ENCODE measurements at regions not wholly inside any gene's neighbourhood (a gene's known extent, or its start where the extent isn't known, plus 50 kb on each side); places are given as distances from the start of the nearest gene placed in this dataset.

DNA sequence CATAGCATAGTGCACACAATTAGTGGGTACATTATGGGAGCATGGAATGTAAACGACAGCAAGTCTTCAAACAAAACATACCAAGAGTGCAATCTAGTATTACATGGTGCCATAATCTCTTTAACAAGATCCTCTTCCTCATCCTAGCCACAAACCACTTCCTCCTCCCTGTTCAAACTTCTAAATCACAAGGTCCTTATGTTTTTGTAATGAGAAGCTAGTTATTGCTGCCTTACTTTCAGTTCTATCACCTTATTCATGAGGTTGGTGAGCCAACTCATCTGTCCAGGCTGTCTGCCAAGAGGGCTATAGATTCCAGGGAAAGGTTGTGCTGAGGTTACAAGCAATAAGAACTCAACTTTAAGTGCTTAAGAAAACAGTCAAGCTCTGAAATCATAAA, 195.4 kb upstream of the ARHGAP20 start (continued):
- TF ChIP-seq, protein P1, sequence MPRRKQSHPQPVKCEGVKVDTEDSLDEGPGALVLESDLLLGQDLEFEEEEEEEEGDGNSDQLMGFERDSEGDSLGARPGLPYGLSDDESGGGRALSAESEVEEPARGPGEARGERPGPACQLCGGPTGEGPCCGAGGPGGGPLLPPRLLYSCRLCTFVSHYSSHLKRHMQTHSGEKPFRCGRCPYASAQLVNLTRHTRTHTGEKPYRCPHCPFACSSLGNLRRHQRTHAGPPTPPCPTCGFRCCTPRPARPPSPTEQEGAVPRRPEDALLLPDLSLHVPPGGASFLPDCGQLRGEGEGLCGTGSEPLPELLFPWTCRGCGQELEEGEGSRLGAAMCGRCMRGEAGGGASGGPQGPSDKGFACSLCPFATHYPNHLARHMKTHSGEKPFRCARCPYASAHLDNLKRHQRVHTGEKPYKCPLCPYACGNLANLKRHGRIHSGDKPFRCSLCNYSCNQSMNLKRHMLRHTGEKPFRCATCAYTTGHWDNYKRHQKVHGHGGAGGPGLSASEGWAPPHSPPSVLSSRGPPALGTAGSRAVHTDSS (tag by site-specific recombination; IDR thresholded peaks at IDR 0.05) = peak; percentile 91
- TF ChIP-seq ZNF266 (tag by site-specific recombination; IDR thresholded peaks at IDR 0.05; ENCODE audit: low read depth) (no peak), ZNF561 (tag by site-specific recombination; IDR thresholded peaks at IDR 0.05; ENCODE audit: borderline replicate concordance) (no peak), HOXC10 (CRISPR knock-in tag; IDR thresholded peaks at IDR 0.05) (no peak), REPIN1 (tag by site-specific recombination; IDR thresholded peaks at IDR 0.05; ENCODE audit: low read depth) (no peak), ZNF184 (tag by site-specific recombination; IDR thresholded peaks at IDR 0.05) (no peak), ZNF366 (tag by site-specific recombination; conservative IDR thresholded peaks at IDR 0.05) (0 out of 2 replicates have a peak, but pooled peaks have one; percentile 16), BCL11B (tag by site-specific recombination; IDR thresholded peaks at IDR 0.05; ENCODE audit: low read depth) (no peak), ZNF843 (tag by site-specific recombination; IDR thresholded peaks at IDR 0.05) (peak; percentile 69), OVOL3 (tag by site-specific recombination; IDR thresholded peaks at IDR 0.05) (0 out of 2 replicates have a peak, but pooled peaks have one; percentile 27), ZBTB21 (tag by site-specific recombination; IDR thresholded peaks at IDR 0.05) (peak; percentile 44; the same call in 1 of the 2 replicates), ZNF24 (tag by site-specific recombination; IDR thresholded peaks at IDR 0.05) (no peak), ZNF830 (tag by site-specific recombination; IDR thresholded peaks at IDR 0.05; ENCODE audit: low read depth) (no peak), ZNF747 (tag by site-specific recombination; IDR thresholded peaks at IDR 0.05) (no peak), YY2 (tag by site-specific recombination; IDR thresholded peaks at IDR 0.05) (no peak), ZNF146 (tag by site-specific recombination; IDR thresholded peaks at IDR 0.05) (no peak), ZNF658 (tag by site-specific recombination; IDR thresholded peaks at IDR 0.05) (no peak)
- TF ChIP-seq, protein P2, sequence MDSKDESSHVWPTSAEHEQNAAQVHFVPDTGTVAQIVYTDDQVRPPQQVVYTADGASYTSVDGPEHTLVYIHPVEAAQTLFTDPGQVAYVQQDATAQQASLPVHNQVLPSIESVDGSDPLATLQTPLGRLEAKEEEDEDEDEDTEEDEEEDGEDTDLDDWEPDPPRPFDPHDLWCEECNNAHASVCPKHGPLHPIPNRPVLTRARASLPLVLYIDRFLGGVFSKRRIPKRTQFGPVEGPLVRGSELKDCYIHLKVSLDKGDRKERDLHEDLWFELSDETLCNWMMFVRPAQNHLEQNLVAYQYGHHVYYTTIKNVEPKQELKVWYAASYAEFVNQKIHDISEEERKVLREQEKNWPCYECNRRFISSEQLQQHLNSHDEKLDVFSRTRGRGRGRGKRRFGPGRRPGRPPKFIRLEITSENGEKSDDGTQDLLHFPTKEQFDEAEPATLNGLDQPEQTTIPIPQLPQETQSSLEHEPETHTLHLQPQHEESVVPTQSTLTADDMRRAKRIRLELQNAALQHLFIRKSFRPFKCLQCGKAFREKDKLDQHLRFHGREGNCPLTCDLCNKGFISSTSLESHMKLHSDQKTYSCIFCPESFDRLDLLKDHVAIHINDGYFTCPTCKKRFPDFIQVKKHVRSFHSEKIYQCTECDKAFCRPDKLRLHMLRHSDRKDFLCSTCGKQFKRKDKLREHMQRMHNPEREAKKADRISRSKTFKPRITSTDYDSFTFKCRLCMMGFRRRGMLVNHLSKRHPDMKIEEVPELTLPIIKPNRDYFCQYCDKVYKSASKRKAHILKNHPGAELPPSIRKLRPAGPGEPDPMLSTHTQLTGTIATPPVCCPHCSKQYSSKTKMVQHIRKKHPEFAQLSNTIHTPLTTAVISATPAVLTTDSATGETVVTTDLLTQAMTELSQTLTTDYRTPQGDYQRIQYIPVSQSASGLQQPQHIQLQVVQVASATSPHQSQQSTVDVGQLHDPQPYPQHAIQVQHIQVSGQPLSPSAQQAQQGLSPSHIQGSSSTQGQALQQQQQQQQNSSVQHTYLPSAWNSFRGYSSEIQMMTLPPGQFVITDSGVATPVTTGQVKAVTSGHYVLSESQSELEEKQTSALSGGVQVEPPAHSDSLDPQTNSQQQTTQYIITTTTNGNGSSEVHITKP (tag by site-specific recombination; IDR thresholded peaks at IDR 0.05) = peak; percentile 46; the same call in 1 of the 2 replicates
- TF ChIP-seq, protein P3, sequence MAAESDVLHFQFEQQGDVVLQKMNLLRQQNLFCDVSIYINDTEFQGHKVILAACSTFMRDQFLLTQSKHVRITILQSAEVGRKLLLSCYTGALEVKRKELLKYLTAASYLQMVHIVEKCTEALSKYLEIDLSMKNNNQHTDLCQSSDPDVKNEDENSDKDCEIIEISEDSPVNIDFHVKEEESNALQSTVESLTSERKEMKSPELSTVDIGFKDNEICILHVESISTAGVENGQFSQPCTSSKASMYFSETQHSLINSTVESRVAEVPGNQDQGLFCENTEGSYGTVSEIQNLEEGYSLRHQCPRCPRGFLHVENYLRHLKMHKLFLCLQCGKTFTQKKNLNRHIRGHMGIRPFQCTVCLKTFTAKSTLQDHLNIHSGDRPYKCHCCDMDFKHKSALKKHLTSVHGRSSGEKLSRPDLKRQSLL (tag by site-specific recombination; IDR thresholded peaks at IDR 0.05) = 0 out of 2 replicates have a peak, but pooled peaks have one; percentile 8
- TF ChIP-seq, protein P4, sequence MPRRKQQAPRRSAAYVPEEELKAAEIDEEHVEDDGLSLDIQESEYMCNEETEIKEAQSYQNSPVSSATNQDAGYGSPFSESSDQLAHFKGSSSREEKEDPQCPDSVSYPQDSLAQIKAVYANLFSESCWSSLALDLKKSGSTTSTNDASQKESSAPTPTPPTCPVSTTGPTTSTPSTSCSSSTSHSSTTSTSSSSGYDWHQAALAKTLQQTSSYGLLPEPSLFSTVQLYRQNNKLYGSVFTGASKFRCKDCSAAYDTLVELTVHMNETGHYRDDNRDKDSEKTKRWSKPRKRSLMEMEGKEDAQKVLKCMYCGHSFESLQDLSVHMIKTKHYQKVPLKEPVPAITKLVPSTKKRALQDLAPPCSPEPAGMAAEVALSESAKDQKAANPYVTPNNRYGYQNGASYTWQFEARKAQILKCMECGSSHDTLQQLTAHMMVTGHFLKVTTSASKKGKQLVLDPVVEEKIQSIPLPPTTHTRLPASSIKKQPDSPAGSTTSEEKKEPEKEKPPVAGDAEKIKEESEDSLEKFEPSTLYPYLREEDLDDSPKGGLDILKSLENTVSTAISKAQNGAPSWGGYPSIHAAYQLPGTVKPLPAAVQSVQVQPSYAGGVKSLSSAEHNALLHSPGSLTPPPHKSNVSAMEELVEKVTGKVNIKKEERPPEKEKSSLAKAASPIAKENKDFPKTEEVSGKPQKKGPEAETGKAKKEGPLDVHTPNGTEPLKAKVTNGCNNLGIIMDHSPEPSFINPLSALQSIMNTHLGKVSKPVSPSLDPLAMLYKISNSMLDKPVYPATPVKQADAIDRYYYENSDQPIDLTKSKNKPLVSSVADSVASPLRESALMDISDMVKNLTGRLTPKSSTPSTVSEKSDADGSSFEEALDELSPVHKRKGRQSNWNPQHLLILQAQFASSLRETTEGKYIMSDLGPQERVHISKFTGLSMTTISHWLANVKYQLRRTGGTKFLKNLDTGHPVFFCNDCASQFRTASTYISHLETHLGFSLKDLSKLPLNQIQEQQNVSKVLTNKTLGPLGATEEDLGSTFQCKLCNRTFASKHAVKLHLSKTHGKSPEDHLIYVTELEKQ (tag by site-specific recombination; IDR thresholded peaks at IDR 0.05; ENCODE audit: borderline replicate concordance) = peak; percentile 29; the same call in 1 of the 2 replicates
- TF ChIP-seq, protein P5, sequence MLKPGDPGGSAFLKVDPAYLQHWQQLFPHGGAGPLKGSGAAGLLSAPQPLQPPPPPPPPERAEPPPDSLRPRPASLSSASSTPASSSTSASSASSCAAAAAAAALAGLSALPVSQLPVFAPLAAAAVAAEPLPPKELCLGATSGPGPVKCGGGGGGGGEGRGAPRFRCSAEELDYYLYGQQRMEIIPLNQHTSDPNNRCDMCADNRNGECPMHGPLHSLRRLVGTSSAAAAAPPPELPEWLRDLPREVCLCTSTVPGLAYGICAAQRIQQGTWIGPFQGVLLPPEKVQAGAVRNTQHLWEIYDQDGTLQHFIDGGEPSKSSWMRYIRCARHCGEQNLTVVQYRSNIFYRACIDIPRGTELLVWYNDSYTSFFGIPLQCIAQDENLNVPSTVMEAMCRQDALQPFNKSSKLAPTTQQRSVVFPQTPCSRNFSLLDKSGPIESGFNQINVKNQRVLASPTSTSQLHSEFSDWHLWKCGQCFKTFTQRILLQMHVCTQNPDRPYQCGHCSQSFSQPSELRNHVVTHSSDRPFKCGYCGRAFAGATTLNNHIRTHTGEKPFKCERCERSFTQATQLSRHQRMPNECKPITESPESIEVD (tag by site-specific recombination; IDR thresholded peaks at IDR 0.05) = peak; percentile 55; the same call in 1 of the 2 replicates
- TF ChIP-seq, protein P6, sequence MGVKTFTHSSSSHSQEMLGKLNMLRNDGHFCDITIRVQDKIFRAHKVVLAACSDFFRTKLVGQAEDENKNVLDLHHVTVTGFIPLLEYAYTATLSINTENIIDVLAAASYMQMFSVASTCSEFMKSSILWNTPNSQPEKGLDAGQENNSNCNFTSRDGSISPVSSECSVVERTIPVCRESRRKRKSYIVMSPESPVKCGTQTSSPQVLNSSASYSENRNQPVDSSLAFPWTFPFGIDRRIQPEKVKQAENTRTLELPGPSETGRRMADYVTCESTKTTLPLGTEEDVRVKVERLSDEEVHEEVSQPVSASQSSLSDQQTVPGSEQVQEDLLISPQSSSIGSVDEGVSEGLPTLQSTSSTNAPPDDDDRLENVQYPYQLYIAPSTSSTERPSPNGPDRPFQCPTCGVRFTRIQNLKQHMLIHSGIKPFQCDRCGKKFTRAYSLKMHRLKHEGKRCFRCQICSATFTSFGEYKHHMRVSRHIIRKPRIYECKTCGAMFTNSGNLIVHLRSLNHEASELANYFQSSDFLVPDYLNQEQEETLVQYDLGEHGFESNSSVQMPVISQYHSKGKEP (tag by site-specific recombination; IDR thresholded peaks at IDR 0.05) = no peak
- TF ChIP-seq, protein P7, sequence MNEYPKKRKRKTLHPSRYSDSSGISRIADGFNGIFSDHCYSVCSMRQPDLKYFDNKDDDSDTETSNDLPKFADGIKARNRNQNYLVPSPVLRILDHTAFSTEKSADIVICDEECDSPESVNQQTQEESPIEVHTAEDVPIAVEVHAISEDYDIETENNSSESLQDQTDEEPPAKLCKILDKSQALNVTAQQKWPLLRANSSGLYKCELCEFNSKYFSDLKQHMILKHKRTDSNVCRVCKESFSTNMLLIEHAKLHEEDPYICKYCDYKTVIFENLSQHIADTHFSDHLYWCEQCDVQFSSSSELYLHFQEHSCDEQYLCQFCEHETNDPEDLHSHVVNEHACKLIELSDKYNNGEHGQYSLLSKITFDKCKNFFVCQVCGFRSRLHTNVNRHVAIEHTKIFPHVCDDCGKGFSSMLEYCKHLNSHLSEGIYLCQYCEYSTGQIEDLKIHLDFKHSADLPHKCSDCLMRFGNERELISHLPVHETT (tag by site-specific recombination; IDR thresholded peaks at IDR 0.05) = no peak
